CD4-positive, alpha-beta T cell treated with Interleukin-10 for 1 hour (primary cell): ENCODE measurements at regions not wholly inside any gene's neighbourhood (a gene's known extent, or its start where the extent isn't known, plus 50 kb on each side); places are given as distances from the start of the nearest gene placed in this dataset.

Source experiments
- DNase-seq: peaks from one replicate; pipeline ENCODE4 v3.0.0-alpha.2; 2020

- DNase-seq: no peak
Measured at GRCh38 chr3:25117005-25117593, 311.0 kb upstream of the RARB start.

GRCh38 chr3:25119682-25120081 lies 308.4 kb upstream of the RARB start:
- no peak for DNase-seq

GRCh38 chr3:25120665-25121064 lies 307.4 kb upstream of the RARB start:
- DNase-seq: no peak

- no peak for DNase-seq
Measured at GRCh38 chr3:25125201-25125600, 302.9 kb upstream of the RARB start.

GRCh38 chr3:25128735-25129134 lies 299.3 kb upstream of the RARB start:
- DNase-seq: no peak

GRCh38 chr3:25130724-25131520 lies 297.1 kb upstream of the RARB start:
- no peak for DNase-seq

- DNase-seq: no peak
Measured at GRCh38 chr3:25133588-25133987, 294.5 kb upstream of the RARB start.

GRCh38 chr3:25137606-25138005 lies 290.5 kb upstream of the RARB start:
- no peak for DNase-seq

- no peak for DNase-seq
Measured at GRCh38 chr3:25139267-25139666, 288.8 kb upstream of the RARB start.

- DNase-seq: no peak
Measured at GRCh38 chr3:25142609-25143355, 285.3 kb upstream of the RARB start.

GRCh38 chr3:25143356-25144025 lies 284.6 kb upstream of the RARB start:
- DNase-seq: no peak

GRCh38 chr3:25144430-25144829 lies 283.6 kb upstream of the RARB start:
- no peak for DNase-seq

GRCh38 chr3:25145176-25145575 lies 282.9 kb upstream of the RARB start:
- DNase-seq: no peak

- no peak for DNase-seq
Measured at GRCh38 chr3:25150199-25150598, 277.9 kb upstream of the RARB start.

GRCh38 chr3:25151281-25151902 lies 276.7 kb upstream of the RARB start:
- no peak for DNase-seq

- DNase-seq: no peak
Measured at GRCh38 chr3:25151903-25152295, 276.2 kb upstream of the RARB start.

- DNase-seq: no peak
Measured at GRCh38 chr3:25153136-25153535, 274.9 kb upstream of the RARB start.

GRCh38 chr3:25153561-25153960 lies 274.5 kb upstream of the RARB start:
- no peak for DNase-seq

- DNase-seq: no peak
Measured at GRCh38 chr3:25155652-25156471, 272.2 kb upstream of the RARB start.

- DNase-seq: no peak
Measured at GRCh38 chr3:25156626-25157025, 271.4 kb upstream of the RARB start.

- DNase-seq: no peak
Measured at GRCh38 chr3:25165306-25165705, 262.8 kb upstream of the RARB start.

GRCh38 chr3:25166016-25166415 lies 262.0 kb upstream of the RARB start:
- no peak for DNase-seq
